GM18519 (cell line): ENCODE measurements at regions not wholly inside any gene's neighbourhood (a gene's known extent, or its start where the extent isn't known, plus 50 kb on each side); places are given as distances from the start of the nearest gene placed in this dataset.

Experiments
- ATAC-seq: cut with Tn5 transposase; IDR thresholded peaks from one replicate; pipeline ENCODE4 v1.9.1; 2021; ENCODE audit warnings: mild to moderate bottlenecking, moderate library complexity; ENCODE audit not compliant: unreplicated experiment, low FRiP score

DNA sequence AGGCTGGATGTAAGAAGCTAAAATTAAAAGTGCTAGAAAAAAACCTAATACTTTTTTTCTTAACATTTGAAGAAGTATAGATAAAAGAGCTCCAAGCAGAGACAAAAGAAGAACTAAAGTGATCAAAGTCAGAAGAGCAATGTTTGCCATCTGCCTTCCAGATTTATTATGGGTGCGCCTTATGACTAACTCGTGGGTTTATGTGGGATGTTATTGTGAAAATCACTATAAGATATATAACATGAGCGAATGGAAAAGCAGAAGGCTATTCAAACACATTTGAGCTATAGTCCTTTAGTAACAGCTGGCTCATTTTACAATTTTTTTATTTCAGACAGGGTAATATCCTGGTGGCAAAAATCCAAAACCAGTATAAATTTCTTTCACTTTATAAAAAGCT is 1040.7 kb downstream of the RAPGEF2 start:
- no peak for ATAC-seq

DNA sequence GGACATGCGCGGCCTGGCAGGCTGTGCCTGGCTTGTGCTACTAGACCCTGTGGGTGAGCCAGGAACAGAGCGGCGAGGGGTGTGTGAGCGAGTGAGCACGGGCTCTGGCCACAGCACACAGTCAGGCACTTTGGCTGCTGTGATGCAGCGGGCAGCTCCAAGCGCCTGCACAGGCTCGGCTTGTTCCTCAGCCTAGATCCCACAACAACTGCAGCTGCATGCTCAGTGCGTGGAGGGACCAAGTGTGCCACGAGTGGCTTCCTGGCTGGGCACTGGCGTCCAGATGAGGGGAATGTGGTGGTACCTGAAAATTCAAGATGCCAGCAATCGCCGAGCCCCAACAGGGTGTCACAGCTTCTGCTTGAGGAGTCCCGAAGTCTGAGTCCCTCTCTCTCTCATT is 1056.6 kb downstream of the RAPGEF2 start:
- no peak for ATAC-seq

DNA sequence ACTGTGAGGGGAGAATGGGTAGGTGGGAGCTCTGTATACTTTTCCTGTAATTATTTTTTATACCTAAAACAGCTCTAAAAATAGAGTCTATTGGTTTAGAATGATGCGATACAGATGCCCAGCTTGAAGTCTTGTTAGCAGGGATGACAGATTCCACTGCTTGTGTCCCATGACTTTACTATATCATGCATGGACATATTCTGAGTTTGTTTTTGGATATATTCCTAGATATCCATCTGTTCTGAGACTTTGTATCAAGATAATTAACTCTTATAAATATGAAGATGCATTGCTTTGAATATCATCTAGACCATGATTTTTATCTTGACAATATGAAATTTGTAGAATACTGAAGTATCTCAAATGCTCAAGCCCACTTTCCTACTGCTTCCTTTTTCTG is 1058.1 kb downstream of the RAPGEF2 start:
- no peak for ATAC-seq

DNA sequence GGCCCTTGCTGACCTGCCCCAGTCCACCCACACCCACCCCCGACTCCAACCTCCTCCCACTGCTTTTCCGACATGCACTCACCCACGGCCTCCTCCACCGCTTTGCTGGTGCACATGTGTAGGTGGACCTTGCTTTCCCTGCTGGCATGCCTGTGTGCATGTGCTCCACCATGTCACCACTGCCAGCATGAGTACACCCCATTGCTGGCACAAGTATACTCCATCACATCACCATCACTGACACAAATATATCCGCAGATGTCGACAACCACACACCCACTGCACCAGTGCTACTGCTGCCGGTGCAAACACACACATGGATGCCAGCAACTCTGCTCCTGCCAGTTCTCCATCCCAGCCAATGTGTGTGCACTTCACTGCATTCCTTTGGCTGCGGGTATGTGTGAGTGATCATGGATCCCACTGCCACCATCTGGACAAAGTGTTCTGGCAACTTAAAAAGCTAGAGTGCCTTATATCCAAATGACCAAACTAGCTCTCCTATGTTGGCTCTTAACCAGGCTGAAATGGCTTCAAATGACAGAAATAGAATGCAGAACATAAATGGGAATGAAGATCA is 1072.3 kb downstream of the RAPGEF2 start:
- ATAC-seq: no peak

DNA sequence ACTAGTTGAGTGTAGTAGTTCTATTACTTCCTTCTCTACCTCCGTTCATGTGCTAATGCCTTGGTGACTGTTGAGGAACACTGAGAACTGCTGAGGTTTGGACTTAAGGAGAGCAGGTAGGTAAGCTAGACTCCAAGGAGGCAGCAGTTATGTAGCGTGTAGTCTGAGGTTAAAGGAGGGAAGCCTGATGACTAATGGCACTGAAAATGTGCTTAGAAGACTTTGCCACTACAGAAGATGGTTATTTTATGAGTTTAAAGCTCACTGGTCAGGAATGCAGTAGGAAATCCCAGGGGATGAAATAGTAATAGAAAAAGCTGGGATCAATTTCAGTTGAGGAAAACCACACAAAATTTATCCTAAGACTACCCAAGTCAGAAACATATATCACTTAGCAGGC is 1077.3 kb downstream of the RAPGEF2 start:
- ATAC-seq: no peak

DNA sequence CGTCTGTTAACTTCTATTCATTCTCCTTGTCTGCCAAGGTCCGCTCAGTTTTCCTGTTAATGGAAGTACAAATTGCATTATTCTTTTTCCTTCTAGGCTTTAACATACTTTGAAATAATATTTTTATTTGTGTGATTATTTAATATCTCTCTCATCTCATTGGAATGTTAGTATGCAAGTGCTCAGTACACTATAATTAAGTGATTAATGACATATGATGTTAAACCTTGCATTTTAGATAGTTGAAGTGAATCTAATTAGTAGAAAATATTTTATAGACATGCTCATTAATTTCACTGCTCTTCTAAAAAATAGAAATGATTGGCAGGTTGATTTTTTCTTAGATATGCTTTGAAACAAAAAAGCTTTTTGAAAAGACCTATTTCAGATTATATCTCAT is 1079.8 kb downstream of the RAPGEF2 start:
- ATAC-seq: no peak

DNA sequence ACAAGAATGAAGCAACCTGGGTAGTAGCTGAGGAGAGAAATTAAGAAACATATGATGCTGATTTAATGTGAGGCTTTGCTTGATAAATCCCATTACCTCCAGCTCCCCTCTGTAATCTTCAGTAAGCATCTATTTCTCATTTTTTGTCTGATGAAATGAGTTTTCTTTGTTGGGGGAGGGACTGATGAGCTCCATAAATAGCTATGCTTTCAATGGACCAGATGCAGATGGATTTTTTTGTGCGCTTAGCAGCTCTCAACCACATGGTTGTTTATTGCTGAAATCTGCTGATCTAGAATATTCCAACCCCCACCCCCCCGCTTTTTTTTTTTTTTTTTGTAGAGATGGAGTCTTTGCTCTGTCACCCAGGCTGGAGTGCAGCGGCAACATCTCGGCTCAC is 1082.0 kb downstream of the RAPGEF2 start:
- ATAC-seq: no peak

DNA sequence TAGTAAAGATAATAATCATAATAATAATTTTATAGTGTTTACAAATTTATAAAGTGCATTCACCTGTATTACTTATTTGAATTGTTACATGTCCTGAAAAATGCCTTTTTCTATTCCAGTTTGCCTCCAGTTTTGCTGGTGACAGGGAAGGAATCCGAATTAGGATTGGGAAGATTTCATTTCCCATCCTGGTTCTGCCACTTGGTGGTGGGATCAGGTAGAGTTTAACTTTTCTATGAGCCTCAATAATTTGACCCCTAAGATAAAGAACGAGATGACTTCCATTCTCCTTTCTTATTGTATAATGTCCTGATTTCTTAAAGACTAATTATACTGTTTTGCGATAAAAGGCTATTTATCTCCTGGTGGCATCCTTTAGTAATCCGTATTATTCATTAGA is 1090.9 kb downstream of the RAPGEF2 start:
- no peak for ATAC-seq

DNA sequence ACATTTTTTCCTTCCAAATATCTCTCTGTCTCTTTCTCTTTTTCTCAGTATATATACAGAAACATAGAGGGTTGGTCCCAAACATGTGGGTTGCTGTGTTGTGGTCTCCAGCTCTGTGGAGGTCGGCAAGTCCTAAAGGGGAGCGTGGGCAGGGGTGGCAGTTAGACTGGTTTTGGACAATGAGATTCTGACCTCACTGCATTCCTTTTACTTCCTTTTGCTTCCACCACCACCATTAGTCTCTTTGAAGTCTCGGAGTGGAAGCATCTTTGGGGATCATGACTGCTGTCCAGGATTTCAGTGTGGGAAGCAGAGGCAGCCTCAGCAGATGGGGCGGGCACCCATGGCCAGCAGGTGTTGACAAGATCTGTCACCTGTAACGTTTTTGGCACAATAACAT is 1091.8 kb downstream of the RAPGEF2 start:
- no peak for ATAC-seq

DNA sequence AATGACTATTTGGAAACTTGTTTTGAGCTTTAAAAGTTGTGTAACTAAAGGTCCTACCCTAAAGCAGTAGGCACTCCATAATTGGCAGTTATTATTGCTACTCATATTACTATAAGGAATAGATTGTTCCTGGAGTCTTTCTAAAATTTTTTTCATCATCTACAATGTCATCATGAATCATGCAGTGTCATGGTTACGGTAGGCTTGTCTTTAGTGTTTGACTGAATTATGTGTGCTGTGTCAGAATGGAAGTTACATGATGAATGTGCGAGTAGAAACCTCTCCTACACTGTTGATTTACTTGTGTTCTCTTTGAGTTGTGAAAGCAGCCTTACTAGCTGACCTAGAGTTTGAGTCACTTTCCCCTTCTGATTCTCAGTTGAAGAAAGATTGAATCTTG is 1099.9 kb downstream of the RAPGEF2 start:
- no peak for ATAC-seq

DNA sequence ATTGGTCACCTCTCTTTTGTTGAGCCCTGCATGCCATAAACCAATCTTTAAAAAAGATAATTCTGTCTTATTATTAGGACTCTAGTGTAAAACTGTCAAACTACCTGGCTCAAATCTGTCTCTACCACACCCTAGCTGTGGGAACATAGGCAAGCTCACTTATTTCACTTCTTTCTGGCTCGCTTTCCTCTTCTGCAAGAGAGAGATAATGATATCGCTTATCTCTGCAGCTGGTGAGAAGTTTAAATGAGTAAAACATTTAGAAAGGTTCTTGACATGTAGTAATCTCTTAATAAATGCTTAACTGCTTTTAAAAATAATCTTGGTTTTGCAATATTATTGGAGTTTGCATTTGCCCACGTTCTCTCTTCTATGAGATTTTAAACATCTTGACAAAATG is 1109.2 kb downstream of the RAPGEF2 start:
- ATAC-seq: no peak

DNA sequence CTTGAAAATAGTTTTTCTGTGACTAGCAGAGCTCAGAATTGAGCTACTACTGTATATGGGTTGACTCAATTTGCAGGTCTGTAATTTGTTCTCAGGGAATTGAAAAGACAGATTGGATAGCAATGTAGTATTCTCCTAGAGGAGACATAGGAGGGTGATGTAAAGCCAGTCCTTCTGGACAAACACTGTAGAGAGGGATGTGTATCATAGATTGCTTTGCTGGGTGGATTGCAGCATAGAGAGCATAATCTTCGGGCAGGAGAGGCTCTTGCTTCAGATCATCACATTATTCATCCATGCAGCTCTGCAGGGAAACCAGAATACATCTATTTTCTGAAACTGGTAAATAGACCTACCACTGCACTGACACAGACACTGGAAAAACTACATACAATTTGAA is 1110.5 kb downstream of the RAPGEF2 start:
- ATAC-seq: no peak

DNA sequence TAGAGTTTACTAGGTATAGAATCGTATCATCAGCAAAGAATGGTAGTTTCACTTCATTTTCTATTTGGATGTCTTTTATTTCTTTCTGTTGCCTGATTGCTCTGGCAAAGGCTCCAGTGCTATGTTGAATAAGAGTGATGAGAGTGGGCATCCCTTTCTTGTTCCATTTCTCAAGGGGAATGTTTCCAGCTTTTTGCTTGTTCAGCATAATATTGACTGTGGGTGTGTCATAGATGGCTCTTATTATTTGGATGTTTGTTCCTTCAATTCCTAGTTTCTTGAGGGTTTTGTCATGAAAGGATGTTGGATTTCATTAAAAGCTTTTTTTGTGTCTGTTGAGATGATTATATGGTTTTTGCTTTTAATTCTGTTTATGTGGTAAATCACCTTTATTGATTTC is 1114.5 kb downstream of the RAPGEF2 start:
- ATAC-seq: no peak

DNA sequence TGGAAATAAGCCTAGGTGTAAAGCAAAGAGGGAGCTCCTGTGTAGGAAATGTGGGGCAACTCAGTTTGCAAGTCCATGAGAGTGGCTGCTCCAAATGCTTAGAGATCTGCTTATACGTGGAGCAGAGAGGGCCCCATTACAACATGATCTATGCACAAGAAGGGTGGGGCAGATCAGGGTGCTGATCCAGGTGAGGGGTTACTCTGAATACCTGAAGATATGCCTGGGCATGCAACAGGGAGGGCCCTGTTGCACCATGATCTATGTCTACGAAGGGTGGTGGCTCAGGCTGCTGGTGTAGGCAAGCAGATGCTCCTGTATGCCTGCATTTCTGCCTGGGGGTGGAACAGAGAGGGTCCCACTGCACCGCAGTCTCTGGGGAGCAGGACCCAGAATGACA is 1121.2 kb downstream of the RAPGEF2 start:
- no peak for ATAC-seq

DNA sequence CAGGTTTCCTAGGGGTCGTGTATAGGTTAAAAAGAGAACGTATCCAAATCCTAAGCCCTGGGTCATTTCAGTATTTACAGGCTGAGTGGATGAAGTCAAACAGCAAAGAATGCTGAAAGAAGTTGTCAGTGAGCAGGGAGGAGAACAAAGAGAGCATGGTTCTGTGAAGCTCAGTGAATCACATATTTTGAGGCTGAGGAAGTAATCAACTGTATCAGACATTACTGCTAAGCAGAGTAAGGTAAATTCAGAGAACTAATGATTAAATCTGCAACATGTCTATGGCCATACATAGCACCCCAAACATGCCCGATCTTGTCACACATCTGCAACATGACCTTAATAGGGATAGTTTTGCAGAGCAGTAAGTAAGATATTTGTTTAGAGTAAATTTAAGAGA is 1130.3 kb downstream of the RAPGEF2 start:
- ATAC-seq: no peak

DNA sequence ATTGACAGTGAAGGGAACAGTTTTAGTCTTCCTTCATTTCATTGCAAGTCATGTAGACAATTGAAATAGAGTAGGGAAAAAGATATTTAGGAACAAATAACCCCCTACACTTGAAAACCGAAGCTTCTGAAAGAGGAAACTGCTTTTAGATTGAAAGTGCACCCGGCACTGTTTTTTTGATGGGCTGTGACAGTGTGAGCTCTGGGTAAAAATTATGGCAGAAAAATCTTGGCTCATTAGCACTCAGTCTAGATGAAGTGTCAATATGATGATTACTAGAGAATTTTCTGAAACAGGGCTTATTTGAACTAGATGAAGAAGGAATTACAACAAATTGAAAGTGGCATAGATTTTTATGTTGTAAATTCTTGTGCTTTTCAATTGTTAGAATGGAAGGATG is 1132.4 kb downstream of the RAPGEF2 start:
- no peak for ATAC-seq

DNA sequence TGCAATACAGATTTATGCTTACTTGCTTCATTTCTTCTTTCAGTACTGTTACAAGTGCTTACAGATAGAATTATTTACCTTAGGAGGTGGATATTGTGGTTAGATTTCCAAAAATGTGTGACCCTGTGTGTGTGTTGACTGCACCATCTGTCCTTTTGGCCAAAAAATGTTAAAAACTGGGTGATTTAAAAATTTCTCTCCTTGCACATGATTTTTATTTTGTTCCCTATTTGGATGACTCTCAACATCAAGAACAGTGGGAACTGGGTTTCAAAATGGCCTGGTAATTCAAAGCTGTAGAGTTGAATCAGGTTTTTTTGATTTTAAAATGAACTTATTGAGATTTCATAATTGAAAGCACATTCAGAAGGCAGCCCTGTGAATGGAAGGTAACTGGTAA is 1132.9 kb downstream of the RAPGEF2 start:
- ATAC-seq: no peak

DNA sequence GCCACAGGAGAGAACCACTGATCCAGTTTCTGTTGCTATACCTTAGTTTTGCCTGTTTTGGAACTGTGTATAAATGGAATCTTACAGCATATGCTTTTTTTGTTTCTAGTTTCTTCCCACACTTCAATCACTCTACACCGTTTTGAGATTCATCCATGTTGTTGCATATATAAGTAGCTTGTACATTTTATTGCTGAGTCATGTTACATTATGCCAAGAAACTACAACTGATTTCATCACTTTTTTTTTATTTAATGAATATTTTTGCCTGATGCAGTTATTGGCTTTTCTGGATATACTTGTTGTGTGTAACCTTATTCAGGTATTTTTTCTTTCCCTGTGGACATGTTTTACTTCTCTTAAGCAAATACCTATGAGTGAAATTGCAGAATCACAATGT is 1135.9 kb downstream of the RAPGEF2 start:
- no peak for ATAC-seq

DNA sequence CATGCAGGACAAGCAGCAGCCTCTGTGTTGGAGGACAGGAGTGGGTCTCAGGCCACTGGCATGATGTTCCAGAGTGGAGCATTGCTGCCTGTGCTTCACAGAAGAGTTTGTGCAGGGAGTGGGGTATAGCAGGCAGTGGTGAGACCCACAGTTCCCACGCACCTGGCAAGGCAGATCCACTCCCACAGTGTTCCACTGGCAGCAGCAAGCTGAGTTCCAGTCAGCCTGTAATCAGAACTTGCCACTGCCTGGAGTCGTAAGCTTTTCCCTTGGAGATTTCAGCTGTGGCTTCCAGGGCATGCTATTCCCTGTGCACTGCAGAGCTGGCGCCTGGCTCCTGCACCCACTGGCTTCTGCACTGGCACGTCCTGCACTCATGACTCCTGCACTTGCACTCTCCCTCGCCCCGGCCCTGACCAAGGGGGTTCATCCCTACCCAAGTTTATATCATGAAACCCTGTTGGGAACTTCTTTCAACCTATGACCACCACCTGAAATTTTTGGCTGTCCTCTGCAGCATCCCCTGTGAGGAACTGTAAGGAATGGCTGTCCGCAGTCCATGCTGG is 1144.3 kb downstream of the RAPGEF2 start:
- no peak for ATAC-seq

DNA sequence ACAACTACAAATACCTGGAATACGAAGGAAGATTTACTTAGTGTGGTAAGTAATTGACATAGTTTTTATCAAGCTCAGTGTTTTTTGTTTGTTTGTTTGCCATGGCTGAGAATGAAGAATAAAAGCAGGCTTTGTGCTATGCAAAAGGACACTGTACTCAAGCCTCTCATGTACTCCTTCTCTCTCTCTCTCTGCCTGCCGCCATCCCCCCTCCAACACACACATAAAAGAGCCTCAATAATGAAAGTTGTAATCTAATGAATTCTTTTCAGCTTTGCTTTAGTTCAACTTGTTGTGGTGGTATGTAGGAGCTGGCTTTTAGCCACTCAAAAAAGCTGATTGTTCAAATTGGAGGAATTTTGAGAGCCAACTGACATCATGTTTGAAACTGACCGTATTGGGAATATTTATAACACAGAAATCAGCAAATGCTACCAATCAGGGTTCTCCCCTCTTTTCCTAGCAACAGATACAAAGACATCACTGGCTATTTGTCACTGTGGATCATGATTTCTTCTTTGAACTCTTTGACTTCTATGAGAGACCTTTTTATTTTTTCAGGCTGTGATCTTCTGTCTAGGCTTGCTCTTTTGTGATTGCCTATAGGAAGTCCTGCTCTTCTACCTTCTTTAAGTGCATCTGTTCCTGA is 1148.8 kb downstream of the RAPGEF2 start:
- ATAC-seq: no peak

DNA sequence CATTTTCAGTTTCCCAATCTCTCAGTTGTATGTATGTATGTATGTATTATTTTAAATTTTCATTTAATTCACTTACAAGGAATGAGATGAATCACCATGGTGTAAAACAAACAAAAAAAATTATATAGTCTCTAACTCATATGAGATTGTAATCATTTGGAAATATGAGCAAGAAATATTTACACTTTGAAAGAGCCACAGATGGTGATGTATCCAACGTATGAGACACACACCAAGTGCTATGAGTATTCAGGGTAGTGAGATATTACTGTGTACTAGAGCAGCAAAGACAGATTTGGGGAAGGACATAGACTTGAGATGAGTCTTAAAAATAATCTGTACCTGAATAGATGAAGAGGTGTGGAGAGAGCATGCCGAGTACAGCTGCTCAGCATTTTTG is 1154.4 kb downstream of the RAPGEF2 start:
- no peak for ATAC-seq

DNA sequence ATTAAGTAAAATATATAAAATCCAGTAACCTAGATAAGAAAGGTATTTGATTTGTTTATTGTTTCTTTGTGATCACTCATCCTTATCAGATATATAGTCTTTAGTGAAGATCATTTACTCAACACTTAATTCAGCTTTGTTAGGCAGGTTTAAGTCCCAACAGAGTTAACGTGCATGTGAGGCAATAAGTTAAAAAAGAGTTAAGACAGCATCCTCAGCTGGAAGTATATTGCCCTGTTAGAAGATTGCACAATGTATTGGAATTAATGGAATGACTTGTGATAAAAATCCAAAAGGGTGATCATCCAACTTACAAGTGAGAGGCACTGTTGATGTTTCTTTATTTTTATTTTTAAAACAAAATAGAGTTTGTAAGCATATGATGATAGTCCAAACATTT is 1162.1 kb downstream of the RAPGEF2 start:
- no peak for ATAC-seq
